ENCODE measurements at regions not wholly inside any gene's neighbourhood (a gene's known extent, or its start where the extent isn't known, plus 50 kb on each side); places are given as distances from the start of the nearest gene placed in this dataset.
A peak's percentile ranks its signal among the peaks of the same experiment; 100 is the strongest.
"Not testable (repeated sequence)": the region's sequence is repeated elsewhere in the genome, so short reads cannot be mapped to it uniquely, and the experiment has no call there.

- no peak for DNase-seq
Measured at GRCh38 chr7:82624337-82624736, 180.8 kb upstream of the CACNA2D1 start.

GRCh38 chr7:82623812-82624211 lies 180.2 kb upstream of the CACNA2D1 start:
- DNase-seq, result no peak

- no peak for DNase-seq
Measured at GRCh38 chr7:82617156-82617555, 173.6 kb upstream of the CACNA2D1 start.

GRCh38 chr7:82616059-82616728 lies 172.6 kb upstream of the CACNA2D1 start:
- no peak for DNase-seq

- peak; percentile 55 for DNase-seq
Measured at GRCh38 chr7:82615527-82615926, 171.9 kb upstream of the CACNA2D1 start.

- DNase-seq, result no peak
Measured at GRCh38 chr7:82609746-82610145, 166.2 kb upstream of the CACNA2D1 start.

- DNase-seq, result no peak
Measured at GRCh38 chr7:82605247-82605864, 161.8 kb upstream of the CACNA2D1 start.

- no peak for DNase-seq
Measured at GRCh38 chr7:82602066-82602465, 158.5 kb upstream of the CACNA2D1 start.

GRCh38 chr7:82600531-82600930 lies 157.0 kb upstream of the CACNA2D1 start:
- no peak for DNase-seq

GRCh38 chr7:82599895-82600294 lies 156.3 kb upstream of the CACNA2D1 start:
- DNase-seq, result no peak

- no peak for DNase-seq
Measured at GRCh38 chr7:82598958-82599357, 155.4 kb upstream of the CACNA2D1 start.

GRCh38 chr7:82595795-82596194 lies 152.2 kb upstream of the CACNA2D1 start:
- DNase-seq, result not testable (repeated sequence)

- no peak for DNase-seq
Measured at GRCh38 chr7:82595176-82595575, 151.6 kb upstream of the CACNA2D1 start.

- no peak for DNase-seq
Measured at GRCh38 chr7:82594665-82595064, 151.1 kb upstream of the CACNA2D1 start.

GRCh38 chr7:82593780-82594179 lies 150.2 kb upstream of the CACNA2D1 start:
- DNase-seq, result no peak

- no peak for DNase-seq
Measured at GRCh38 chr7:82592416-82592815, 148.8 kb upstream of the CACNA2D1 start.

GRCh38 chr7:82579047-82579446 lies 135.5 kb upstream of the CACNA2D1 start:
- DNase-seq, result no peak

- no peak for DNase-seq
Measured at GRCh38 chr7:82578430-82578829, 134.9 kb upstream of the CACNA2D1 start.

- DNase-seq, result peak; percentile 41
Measured at GRCh38 chr7:82572195-82572880, 128.8 kb upstream of the CACNA2D1 start.

- not testable (repeated sequence) for DNase-seq
Measured at GRCh38 chr7:82571047-82571446, 127.5 kb upstream of the CACNA2D1 start.

GRCh38 chr7:82567841-82568240 lies 124.3 kb upstream of the CACNA2D1 start:
- no peak for DNase-seq

- DNase-seq, result no peak
Measured at GRCh38 chr7:82567356-82567755, 123.8 kb upstream of the CACNA2D1 start.

GRCh38 chr7:82566752-82567151 lies 123.2 kb upstream of the CACNA2D1 start:
- no peak for DNase-seq

GRCh38 chr7:82562716-82563404 lies 119.3 kb upstream of the CACNA2D1 start:
- DNase-seq, result no peak

All from CD4-positive, alpha-beta T cell treated with Interleukin-15 for 1 hour (primary cell).